ENCODE measurements at regions not wholly inside any gene's neighbourhood (a gene's known extent, or its start where the extent isn't known, plus 50 kb on each side); places are given as distances from the start of the nearest gene placed in this dataset.

DNA sequence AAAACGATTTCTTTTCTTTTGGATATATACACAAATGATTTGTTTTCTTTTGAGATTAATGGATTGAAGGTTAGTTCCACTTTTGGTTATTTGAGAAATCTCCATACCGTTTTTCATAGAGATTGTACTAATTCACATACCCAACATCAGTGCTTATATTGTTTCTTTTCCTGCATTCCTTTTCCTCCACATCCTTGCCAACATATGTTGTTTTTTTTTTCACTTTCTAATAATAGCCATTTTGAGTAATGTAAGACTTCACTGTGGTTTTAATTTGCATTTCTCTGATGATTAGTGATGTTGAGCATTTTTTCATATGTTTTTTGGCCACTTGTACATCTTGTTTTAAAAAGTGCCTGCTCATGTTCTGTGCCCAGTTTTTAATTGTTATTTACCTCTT lies 846.4 kb upstream of the EYS start:
- Mint-ChIP-seq H3K9me3 (peaks cover 19% of the 10 kb centered on the region), H3K27ac (no peak overlapping the region), H3K27me3 (no peaks in the 10 kb centered on the region), H3K4me3 (no peak overlapping the region), H3K4me1 (no peaks in the 10 kb centered on the region), H3K36me3 (ENCODE audit: low read depth) (no peaks in the 10 kb centered on the region)
- CTCF ChIA-PET, result no interaction called here
- POLR2A ChIA-PET, result no interaction called here
- intact Hi-C loops (cut with micrococcal nuclease), result no loop called here
- ATAC-seq (ENCODE audit: low read depth) (no peak), DNase-seq (no peak)
- no peak for TF ChIP-seq CTCF (IDR thresholded peaks at IDR 0.05)

GRCh38 chr6:66538551-66539135 lies 831.6 kb upstream of the EYS start:
- no peaks in the 10 kb centered on the region for H3K36me3 Mint-ChIP-seq (ENCODE audit: low read depth)
- POLR2A ChIA-PET, result no interaction called here

GRCh38 chr6:66533921-66534404 lies 826.9 kb upstream of the EYS start:
- H3K27me3 Mint-ChIP-seq, result no peaks in the 10 kb centered on the region

More at GRCh38 chr6:66538551-66539135, 831.6 kb upstream of the EYS start:
- Mint-ChIP-seq H3K27me3 (no peaks in the 10 kb centered on the region), H3K9me3 (peaks cover 6% of the 10 kb centered on the region), H3K4me1 (no peaks in the 10 kb centered on the region), H3K27ac (no peak overlapping the region), H3K4me3 (no peak overlapping the region)
- CTCF ChIA-PET, result no interaction called here
- ATAC-seq (ENCODE audit: low read depth) (no peak), DNase-seq (no peak)
- no peak for TF ChIP-seq CTCF (IDR thresholded peaks at IDR 0.05)
- intact Hi-C loops (cut with micrococcal nuclease), result no loop called here

DNA sequence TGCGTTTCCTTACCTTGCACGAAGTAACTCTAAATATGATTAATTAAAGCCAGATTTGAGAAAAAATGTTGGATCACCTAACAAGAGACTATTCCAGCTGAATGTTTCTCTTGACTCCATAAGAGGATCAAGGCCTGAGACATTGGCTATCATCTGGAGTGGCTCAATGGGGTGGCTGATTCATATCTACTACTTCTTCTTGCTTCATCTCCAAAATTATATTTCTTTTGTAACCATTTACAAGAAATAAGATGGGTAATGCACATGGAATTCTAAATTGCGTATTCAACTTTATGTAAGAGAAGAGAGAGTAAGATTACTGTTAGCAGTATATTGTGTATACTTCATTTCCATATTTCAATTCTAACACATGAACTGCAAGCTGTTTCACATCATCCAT lies 819.0 kb upstream of the EYS start:
- no peak for TF ChIP-seq CTCF (IDR thresholded peaks at IDR 0.05)
- DNase-seq, result no peak
- intact Hi-C loops (cut with micrococcal nuclease), result no loop called here
- no peak for ATAC-seq (ENCODE audit: low read depth)
- POLR2A ChIA-PET, result no interaction called here
- CTCF ChIA-PET, result no interaction called here
- no peaks in the 10 kb centered on the region for H3K36me3 Mint-ChIP-seq (ENCODE audit: low read depth)
- no peak overlapping the region for H3K27ac Mint-ChIP-seq
- no peaks in the 10 kb centered on the region for H3K4me1 Mint-ChIP-seq
- no peaks in the 10 kb centered on the region for H3K27me3 Mint-ChIP-seq
- H3K9me3 Mint-ChIP-seq, result peaks cover 2% of the 10 kb centered on the region
- H3K4me3 Mint-ChIP-seq, result no peak overlapping the region

More at GRCh38 chr6:66533921-66534404, 826.9 kb upstream of the EYS start:
- H3K4me3 Mint-ChIP-seq, result no peak overlapping the region
- H3K27ac Mint-ChIP-seq, result no peak overlapping the region
- POLR2A ChIA-PET, result no interaction called here
- CTCF ChIA-PET, result no interaction called here
- ATAC-seq (ENCODE audit: low read depth) (no peak), DNase-seq (no peak)
- intact Hi-C loops (cut with micrococcal nuclease), result no loop called here
- peaks cover 5% of the 10 kb centered on the region for H3K9me3 Mint-ChIP-seq
- no peak for TF ChIP-seq CTCF (IDR thresholded peaks at IDR 0.05)
- H3K36me3 Mint-ChIP-seq (ENCODE audit: low read depth), result no peaks in the 10 kb centered on the region
- H3K4me1 Mint-ChIP-seq, result no peaks in the 10 kb centered on the region

DNA sequence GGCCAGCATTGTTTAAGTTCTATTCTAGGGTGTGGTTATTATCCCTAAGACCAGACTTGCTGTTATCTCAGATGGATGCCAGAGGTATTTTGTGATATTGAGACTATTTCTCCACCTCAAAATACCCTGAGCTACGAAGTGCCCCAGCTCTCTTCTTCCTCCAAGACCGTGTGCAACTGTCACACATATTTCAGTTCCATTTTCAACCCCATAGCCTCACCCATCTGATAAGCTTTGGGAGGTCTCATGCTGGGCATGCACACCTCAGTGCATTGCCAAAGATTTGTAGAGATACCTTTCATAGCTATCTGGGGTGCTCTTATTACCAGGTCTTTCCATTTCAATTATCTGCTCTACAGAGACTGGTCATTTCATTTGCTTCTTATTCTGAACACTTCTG lies 815.8 kb upstream of the EYS start:
- H3K36me3 Mint-ChIP-seq (ENCODE audit: low read depth), result no peaks in the 10 kb centered on the region
- H3K27me3 Mint-ChIP-seq, result no peaks in the 10 kb centered on the region
- H3K4me1 Mint-ChIP-seq, result no peaks in the 10 kb centered on the region
- intact Hi-C loops (cut with micrococcal nuclease), result no loop called here
- no peak overlapping the region for H3K27ac Mint-ChIP-seq
- ChIA-PET CTCF (no interaction called here), POLR2A (no interaction called here)
- ATAC-seq (ENCODE audit: low read depth), result no peak
- TF ChIP-seq CTCF (IDR thresholded peaks at IDR 0.05), result no peak
- no peak for DNase-seq
- no peak overlapping the region for H3K4me3 Mint-ChIP-seq
- H3K9me3 Mint-ChIP-seq, result peaks cover 2% of the 10 kb centered on the region

Data from activated B cell treated with CpG ODN at 0.5 μM for 24 hours (primary cell).